ENCODE measurements at regions not wholly inside any gene's neighbourhood (a gene's known extent, or its start where the extent isn't known, plus 50 kb on each side); places are given as distances from the start of the nearest gene placed in this dataset.

- TF ChIP-seq CTCF (IDR thresholded peaks at IDR 0.05; ENCODE audit: control extremely low read depth in 1 of 3, insufficient read depth in 1 of 3, low read depth in 1 of 3, low read length in 3 of 3): no peak
- TF ChIP-seq EZH2 (IDR thresholded peaks at IDR 0.05; ENCODE audit: low read depth, low read length, severe bottlenecking): no peak
- TF ChIP-seq MAX (IDR thresholded peaks at IDR 0.05): no peak
- TF ChIP-seq POLR2A (IDR thresholded peaks at IDR 0.05; ENCODE audit: control extremely low read depth in 1 of 2, low read depth in 2 of 2, low read length in 2 of 2): no peak
- no peak for TF ChIP-seq BRCA1 (IDR thresholded peaks at IDR 0.05; ENCODE audit: low read depth, low read length)
- no peak for TF ChIP-seq EP300 (IDR thresholded peaks at IDR 0.05; ENCODE audit: borderline replicate concordance in 1 of 2, low read depth in 2 of 2, low read length in 2 of 2)
- TF ChIP-seq JUN (IDR thresholded peaks at IDR 0.05; ENCODE audit: low read depth, low read length): no peak
- no peak for TF ChIP-seq ZNF274 (IDR thresholded peaks at IDR 0.05; ENCODE audit: borderline replicate concordance, extremely low read depth, low read length)
- no peak for TF ChIP-seq CHD2 (IDR thresholded peaks at IDR 0.05; ENCODE audit: low read length)
Observed at GRCh38 chr12:60529723-60530122, 933.9 kb downstream of the SLC16A7 start.
